Suprapubic skin (tissue), 4 donors: ENCODE measurements at regions not wholly inside any gene's neighbourhood (a gene's known extent, or its start where the extent isn't known, plus 50 kb on each side); places are given as distances from the start of the nearest gene placed in this dataset.
"Not testable (repeated sequence)": the region's sequence is repeated elsewhere in the genome, so short reads cannot be mapped to it uniquely, and the experiment has no call there.

Experiments used
- EP300 ChIP-seq: sonication (generic); formaldehyde crosslinking; IDR thresholded peaks from one replicate; pipeline ENCODE4 v1.6.1; 2017; ENCODE audit warnings: antibody characterized with exemption
- POLR2A ChIP-seq, 2 donors: fragments of 450-650 bp; IDR thresholded peaks; one replicate each; pipeline ENCODE4 v1.6.1; 2017; ENCODE audit warnings: antibody characterized with exemption in 2 of 2, mild to moderate bottlenecking in 2 of 2, moderate library complexity in 2 of 2
- POLR2AphosphoS5 ChIP-seq, 3 donors: sonication (generic); formaldehyde crosslinking; IDR thresholded peaks; one replicate each; pipeline ENCODE4 v1.6.1; 2017; ENCODE audit warnings: antibody characterized with exemption in 3 of 3
- TF ChIP-seq, protein P1 (sequence below), 2 donors: fragments of 200-600 bp in 1 of 2; fragments of 450-650 bp in 1 of 2; sonication (generic) in 1 of 2; IDR thresholded peaks; one replicate each; pipeline ENCODE4 v1.5.1; 2016 to 2019; ENCODE audit warnings: antibody characterized with exemption in 2 of 2, mild to moderate bottlenecking in 1 of 2, moderate library complexity in 1 of 2

DNA sequence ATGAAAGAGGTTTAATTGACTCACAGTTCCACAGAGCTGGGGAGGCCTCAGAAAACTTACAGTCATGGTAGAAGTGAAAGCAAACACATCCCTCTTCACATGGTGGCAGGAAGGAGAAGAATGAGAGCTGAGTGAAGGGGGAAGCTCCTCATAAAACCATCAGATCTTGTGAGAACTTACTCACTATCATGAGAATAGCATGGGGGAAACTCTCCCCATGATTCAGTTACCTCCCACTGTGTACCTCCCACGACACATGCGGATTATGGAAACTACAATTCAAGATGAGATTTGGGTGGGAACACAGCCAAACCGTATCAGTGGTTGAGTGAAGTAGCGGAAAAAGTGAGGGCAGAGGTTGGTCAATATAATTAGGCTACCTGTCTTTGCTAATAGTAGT, 538.3 kb downstream of the KIF2B start:
- TF ChIP-seq, protein P1, sequence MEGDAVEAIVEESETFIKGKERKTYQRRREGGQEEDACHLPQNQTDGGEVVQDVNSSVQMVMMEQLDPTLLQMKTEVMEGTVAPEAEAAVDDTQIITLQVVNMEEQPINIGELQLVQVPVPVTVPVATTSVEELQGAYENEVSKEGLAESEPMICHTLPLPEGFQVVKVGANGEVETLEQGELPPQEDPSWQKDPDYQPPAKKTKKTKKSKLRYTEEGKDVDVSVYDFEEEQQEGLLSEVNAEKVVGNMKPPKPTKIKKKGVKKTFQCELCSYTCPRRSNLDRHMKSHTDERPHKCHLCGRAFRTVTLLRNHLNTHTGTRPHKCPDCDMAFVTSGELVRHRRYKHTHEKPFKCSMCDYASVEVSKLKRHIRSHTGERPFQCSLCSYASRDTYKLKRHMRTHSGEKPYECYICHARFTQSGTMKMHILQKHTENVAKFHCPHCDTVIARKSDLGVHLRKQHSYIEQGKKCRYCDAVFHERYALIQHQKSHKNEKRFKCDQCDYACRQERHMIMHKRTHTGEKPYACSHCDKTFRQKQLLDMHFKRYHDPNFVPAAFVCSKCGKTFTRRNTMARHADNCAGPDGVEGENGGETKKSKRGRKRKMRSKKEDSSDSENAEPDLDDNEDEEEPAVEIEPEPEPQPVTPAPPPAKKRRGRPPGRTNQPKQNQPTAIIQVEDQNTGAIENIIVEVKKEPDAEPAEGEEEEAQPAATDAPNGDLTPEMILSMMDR (IDR thresholded peaks at IDR 0.05), result not testable (repeated sequence)
- TF ChIP-seq EP300; POLR2A (IDR thresholded peaks at IDR 0.05); POLR2AphosphoS5 (IDR thresholded peaks at IDR 0.05): not testable (repeated sequence)
